NT2/D1 (cell line): ENCODE measurements at regions not wholly inside any gene's neighbourhood (a gene's known extent, or its start where the extent isn't known, plus 50 kb on each side); places are given as distances from the start of the nearest gene placed in this dataset.

ENCODE experiments used
- SUZ12 ChIP-seq: IDR thresholded peaks from 2 replicates; pipeline ENCODE4 v1.6.1; 2011; ENCODE audit not compliant: insufficient read length, insufficient read depth; ENCODE audit errors: extremely low read depth
- YY1 ChIP-seq: IDR thresholded peaks from 2 replicates; pipeline ENCODE4 v1.6.1; 2011; ENCODE audit not compliant: insufficient read length, insufficient read depth
- ZNF274 ChIP-seq: IDR thresholded peaks from 2 replicates; pipeline ENCODE4 v1.6.1; 2011; ENCODE audit warnings: mild to moderate bottlenecking, low read depth, low read length

GRCh38 chr18:30748541-30748940, 294.0 kb downstream of the DSC3 start:
- TF ChIP-seq ZNF274 = no peak
- TF ChIP-seq SUZ12 = no peak
- TF ChIP-seq YY1 = no peak
